A673 (cell line): ENCODE measurements at regions not wholly inside any gene's neighbourhood (a gene's known extent, or its start where the extent isn't known, plus 50 kb on each side); places are given as distances from the start of the nearest gene placed in this dataset.
A peak's percentile ranks its signal among the peaks of the same experiment; 100 is the strongest.

Source experiments
- BruUV-seq: library from RNA; stranded (reverse); fragments of 400-500 nt; replicated peaks from 2 replicates; lab custom pipeline; 2021; lab: Mats Ljungman, UMichigan
- CTCF ChIA-PET: fragments of 300-600 bp; sonication (Branson Sonifier 250); formaldehyde crosslinking; loops from one replicate; lab custom pipeline; 2022; ENCODE audit warnings: antibody characterized with exemption; lab: Charles Lee
- POLR2A ChIA-PET: fragments of 300-600 bp; sonication (Branson Sonifier 250); formaldehyde crosslinking; loops from one replicate; lab custom pipeline; 2022; ENCODE audit warnings: antibody characterized with exemption; ENCODE audit not compliant: low non-redundant PET; lab: Charles Lee
- DNase-seq: peaks from one replicate; pipeline ENCODE4 v3.0.0-alpha.2; 2015; ENCODE audit warnings: low spot score
- H3K27ac ChIP-seq: fragments of 200-600 bp; sonication (generic); 2 replicates; pipeline ENCODE4 v1.5.1; 2016; ENCODE audit warnings: mixed run types, low read depth, mild to moderate bottlenecking, mixed read lengths, antibody characterized with exemption, low read length; ENCODE audit not compliant: poor library complexity, severe bottlenecking
- H3K27me3 ChIP-seq: fragments of 200-600 bp; sonication (generic); replicated peaks from 2 replicates; pipeline ENCODE4 v1.6.1; 2017; ENCODE audit warnings: mixed run types, low read depth, mild to moderate bottlenecking, mixed read lengths, antibody characterized with exemption, low read length; ENCODE audit not compliant: insufficient read depth, poor library complexity
- H3K36me3 ChIP-seq: fragments of 200-600 bp; sonication (generic); 2 replicates; pipeline ENCODE4 v1.6.1; 2016; ENCODE audit warnings: mixed run types, mild to moderate bottlenecking, mixed read lengths, antibody characterized with exemption, low read length; ENCODE audit not compliant: insufficient read depth, poor library complexity, severe bottlenecking
- H3K4me1 ChIP-seq: fragments of 200-600 bp; sonication (generic); 2 replicates; pipeline ENCODE4 v1.6.1; 2017; ENCODE audit warnings: mixed run types, mild to moderate bottlenecking, mixed read lengths, antibody characterized with exemption, low read length; ENCODE audit not compliant: insufficient read depth, poor library complexity, severe bottlenecking
- H3K4me3 ChIP-seq: fragments of 200-600 bp; sonication (generic); 2 replicates; pipeline ENCODE4 v1.5.1; 2016; ENCODE audit warnings: low read depth, mixed run types, mild to moderate bottlenecking, mixed read lengths, low read length; ENCODE audit not compliant: poor library complexity, severe bottlenecking
- H3K9me3 ChIP-seq: fragments of 200-600 bp; sonication (generic); 2 replicates; pipeline ENCODE4 v1.6.1; 2016; ENCODE audit warnings: mixed run types, low read depth, mild to moderate bottlenecking, mixed read lengths, antibody characterized with exemption, low read length; ENCODE audit not compliant: poor library complexity, severe bottlenecking
- EZH2 ChIP-seq: fragments of 200-600 bp; sonication (generic); IDR thresholded peaks from 2 replicates; pipeline ENCODE4 v1.6.1; 2017; ENCODE audit warnings: borderline replicate concordance, low read depth, mild to moderate bottlenecking, mixed read lengths, antibody characterized with exemption, low read length; ENCODE audit not compliant: poor library complexity, severe bottlenecking
- intact Hi-C: fragments of 100-400 bp; cut with micrococcal nuclease; formaldehyde crosslinking; loops from one replicate; pipeline ENCODE4 v1.10.0; 2022; ENCODE audit not compliant: unreplicated experiment
- TF ChIP-seq, protein P1 (sequence below): fragments of 300-800, 200-600 bp; sonication (generic); conservative IDR thresholded peaks from 2 replicates; pipeline ENCODE4 v1.5.1; 2017; ENCODE audit warnings: low read depth, mild to moderate bottlenecking, antibody characterized with exemption, low read length, moderate library complexity, mixed read lengths

GRCh38 chr2:12577091-12577490 is 139.6 kb upstream of the TRIB2 start:
- Histone ChIP-seq H3K27me3 (no peaks in the 10 kb centered on the region), H3K27ac (no peak overlapping the region), H3K4me1 (peaks cover 14% of the 10 kb centered on the region), H3K36me3 (no peaks in the 10 kb centered on the region), H3K4me3 (no peak overlapping the region), H3K9me3 (no peaks in the 10 kb centered on the region)
- no peak for TF ChIP-seq EZH2
- TF ChIP-seq, protein P1, sequence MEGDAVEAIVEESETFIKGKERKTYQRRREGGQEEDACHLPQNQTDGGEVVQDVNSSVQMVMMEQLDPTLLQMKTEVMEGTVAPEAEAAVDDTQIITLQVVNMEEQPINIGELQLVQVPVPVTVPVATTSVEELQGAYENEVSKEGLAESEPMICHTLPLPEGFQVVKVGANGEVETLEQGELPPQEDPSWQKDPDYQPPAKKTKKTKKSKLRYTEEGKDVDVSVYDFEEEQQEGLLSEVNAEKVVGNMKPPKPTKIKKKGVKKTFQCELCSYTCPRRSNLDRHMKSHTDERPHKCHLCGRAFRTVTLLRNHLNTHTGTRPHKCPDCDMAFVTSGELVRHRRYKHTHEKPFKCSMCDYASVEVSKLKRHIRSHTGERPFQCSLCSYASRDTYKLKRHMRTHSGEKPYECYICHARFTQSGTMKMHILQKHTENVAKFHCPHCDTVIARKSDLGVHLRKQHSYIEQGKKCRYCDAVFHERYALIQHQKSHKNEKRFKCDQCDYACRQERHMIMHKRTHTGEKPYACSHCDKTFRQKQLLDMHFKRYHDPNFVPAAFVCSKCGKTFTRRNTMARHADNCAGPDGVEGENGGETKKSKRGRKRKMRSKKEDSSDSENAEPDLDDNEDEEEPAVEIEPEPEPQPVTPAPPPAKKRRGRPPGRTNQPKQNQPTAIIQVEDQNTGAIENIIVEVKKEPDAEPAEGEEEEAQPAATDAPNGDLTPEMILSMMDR: no peak
- no TSS peak for BruUV-seq
- intact Hi-C loops: no loop called here
- CTCF ChIA-PET: no interaction called here
- POLR2A ChIA-PET: no interaction called here
- peak; percentile 16 for DNase-seq

DNA sequence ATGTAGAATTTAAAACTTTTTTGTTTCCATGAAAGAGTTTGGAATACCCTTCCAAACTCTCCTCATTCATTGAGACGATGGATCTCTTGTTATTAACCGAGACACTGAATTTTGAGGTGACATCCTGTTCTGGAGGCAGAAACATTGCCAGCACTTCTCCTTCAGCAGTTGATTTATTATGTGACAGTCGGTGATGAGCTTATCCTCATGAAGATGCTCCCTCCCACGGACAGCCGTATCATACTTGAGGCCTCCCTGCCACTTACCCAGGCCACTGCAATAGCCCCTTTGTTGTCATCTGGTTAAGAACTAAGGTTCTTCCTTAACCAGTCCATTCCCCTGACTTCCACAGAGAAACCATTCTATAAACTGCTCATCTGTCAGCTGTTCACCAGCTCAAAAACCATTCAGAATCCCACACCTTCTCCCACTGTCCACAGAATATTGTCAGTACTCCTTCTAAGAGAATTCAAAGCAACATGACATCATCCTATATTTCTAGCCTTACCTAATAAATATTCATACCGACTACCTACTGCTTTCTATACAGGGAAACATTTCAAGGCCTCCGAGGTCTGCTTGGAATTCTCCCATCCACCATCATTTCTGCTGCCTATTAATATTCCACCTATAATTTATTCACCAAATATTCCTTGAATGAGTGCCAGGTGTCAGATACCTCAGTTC is 139.0 kb upstream of the TRIB2 start:
- intact Hi-C loops: no loop called here
- no peak for TF ChIP-seq EZH2
- TF ChIP-seq, protein P1: no peak
- no peaks in the 10 kb centered on the region for H3K36me3 ChIP-seq
- peak; percentile 44 for DNase-seq
- BruUV-seq: no TSS peak
- H3K9me3 ChIP-seq: no peaks in the 10 kb centered on the region
- POLR2A ChIA-PET: no interaction called here
- no peak overlapping the region for H3K27ac ChIP-seq
- H3K4me1 ChIP-seq: peaks cover 14% of the 10 kb centered on the region
- H3K27me3 ChIP-seq: no peaks in the 10 kb centered on the region
- H3K4me3 ChIP-seq: no peak overlapping the region
- CTCF ChIA-PET: no interaction called here

DNA sequence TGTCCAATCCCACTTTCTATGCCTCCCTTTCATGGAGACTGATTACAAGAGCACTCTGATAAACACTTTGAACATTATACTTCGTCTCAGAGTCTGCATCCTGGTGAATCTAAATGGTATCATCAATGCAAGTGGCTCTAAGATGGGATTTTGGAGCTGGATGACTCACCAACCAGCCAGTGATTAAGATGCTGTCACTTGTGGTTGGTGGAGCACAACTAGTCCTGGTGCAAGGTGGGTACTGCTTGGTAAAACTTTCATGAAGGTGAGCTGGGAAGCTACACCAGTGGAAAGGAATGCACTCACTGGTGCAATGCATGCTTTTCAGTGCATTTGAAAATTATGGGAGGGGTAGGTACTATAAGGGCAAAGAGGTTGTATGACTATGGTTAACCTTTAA is 137.7 kb upstream of the TRIB2 start:
- Histone ChIP-seq H3K27me3 (no peaks in the 10 kb centered on the region), H3K36me3 (no peaks in the 10 kb centered on the region), H3K27ac (no peak overlapping the region), H3K9me3 (no peaks in the 10 kb centered on the region), H3K4me1 (peaks cover 15% of the 10 kb centered on the region), H3K4me3 (no peak overlapping the region)
- intact Hi-C loops: no loop called here
- ChIA-PET POLR2A (no interaction called here), CTCF (no interaction called here)
- TF ChIP-seq, protein P1: no peak
- TF ChIP-seq EZH2: no peak
- no peak for DNase-seq
- BruUV-seq: no TSS peak
